Panc1 (cell line): ENCODE measurements at regions not wholly inside any gene's neighbourhood (a gene's known extent, or its start where the extent isn't known, plus 50 kb on each side); places are given as distances from the start of the nearest gene placed in this dataset.

ENCODE experiments used
- ATAC-seq: fragments of 200-7000 bp; cut with Tn5 transposase; 2 replicates; pipeline ENCODE4 v1.9.1; 2020; ENCODE audit warnings: mild to moderate bottlenecking, moderate library complexity
- BruUV-seq: library from RNA; stranded (reverse); fragments of 400-500 nt; replicated peaks from 2 replicates; lab custom pipeline; 2021; lab: Mats Ljungman, UMichigan
- CTCF ChIA-PET: fragments of 300-600 bp; sonication (Branson Sonifier 250); formaldehyde crosslinking; loops from one replicate; lab custom pipeline; 2022; ENCODE audit warnings: antibody characterized with exemption; lab: Charles Lee
- POLR2A ChIA-PET: fragments of 300-600 bp; sonication (Branson Sonifier 250); formaldehyde crosslinking; loops from one replicate; lab custom pipeline; 2022; ENCODE audit warnings: antibody characterized with exemption; lab: Charles Lee
- DNase-seq: peaks from one replicate; pipeline ENCODE4 v3.0.0-alpha.2; 2010; ENCODE audit warnings: low read depth, low spot score
- H3K27ac ChIP-seq: 2 replicates; pipeline ENCODE4 v1.5.1; 2011; ENCODE audit warnings: mild to moderate bottlenecking, low read length, inconsistent platforms
- H3K27me3 ChIP-seq: fragments of 200-500 bp; sonication (Bioruptor generic); 2 replicates; pipeline ENCODE4 v1.6.0; 2014; ENCODE audit warnings: low read length, inconsistent platforms; ENCODE audit not compliant: control insufficient read depth, insufficient read depth
- H3K36me3 ChIP-seq: fragments of 200-500 bp; sonication (Bioruptor generic); 2 replicates; pipeline ENCODE4 v1.5.1; 2014; ENCODE audit warnings: inconsistent platforms, mild to moderate bottlenecking, low read length, moderate library complexity; ENCODE audit not compliant: control insufficient read depth, insufficient read depth
- H3K4me1 ChIP-seq: 2 replicates; pipeline ENCODE4 v1.5.1; 2011; ENCODE audit warnings: inconsistent platforms, mild to moderate bottlenecking, low read length, moderate library complexity; ENCODE audit not compliant: control insufficient read depth, insufficient read depth
- H3K4me3 ChIP-seq, 2 experiments: 2 replicates each; pipeline ENCODE4 v1.5.1; 2011 to 2012; ENCODE audit warnings: low read depth in 2 of 2, low read length in 2 of 2, mild to moderate bottlenecking in 2 of 2, inconsistent platforms in 1 of 2, moderate library complexity in 1 of 2
- H3K9me3 ChIP-seq: fragments of 200-500 bp; sonication (Bioruptor generic); 2 replicates; pipeline ENCODE4 v1.5.1; 2014; ENCODE audit warnings: low read depth, mild to moderate bottlenecking, inconsistent platforms, low read length, moderate library complexity; ENCODE audit not compliant: control insufficient read depth, insufficient read depth
- CTCF ChIP-seq: fragments of 450-650 bp; IDR thresholded peaks from 2 replicates; pipeline ENCODE4 v1.5.1; 2017; ENCODE audit warnings: mild to moderate bottlenecking
- POLR2AphosphoS5 ChIP-seq: IDR thresholded peaks from 2 replicates; pipeline ENCODE4 v1.6.1; 2012; ENCODE audit warnings: mild to moderate bottlenecking, low read depth, low read length, moderate library complexity
- REST ChIP-seq, 2 experiments: IDR thresholded peaks; 2 replicates each; pipeline ENCODE4 v1.6.1; 2011 to 2012; ENCODE audit warnings: low read depth in 2 of 2, control low read depth in 1 of 2, low read length in 1 of 2, mild to moderate bottlenecking in 1 of 2, moderate library complexity in 1 of 2; ENCODE audit not compliant: insufficient read depth in 1 of 2
- SIN3A ChIP-seq: IDR thresholded peaks from 2 replicates; pipeline ENCODE4 v1.6.1; 2012; ENCODE audit warnings: low read depth, mild to moderate bottlenecking, low read length, moderate library complexity, borderline replicate concordance; ENCODE audit not compliant: insufficient read depth
- TCF7L2 ChIP-seq: IDR thresholded peaks from 2 replicates; pipeline ENCODE4 v1.6.1; 2011; ENCODE audit warnings: mild to moderate bottlenecking, low read depth, low read length, inconsistent platforms
- in situ Hi-C: cut with HindIII; loops from 2 replicates; pipeline ENCODE4 v1.10.0; 2016; ENCODE audit warnings: low sequenced_read_pairs, low pct_unique_long_range_greater_than_20kb
- intact Hi-C: fragments of 100-400 bp; cut with micrococcal nuclease; formaldehyde crosslinking; loops from one replicate; pipeline ENCODE4 v1.10.0; 2022; ENCODE audit not compliant: unreplicated experiment

GRCh38 chr6:74115674-74116073 lies 419.7 kb downstream of the CD109 start:
- Histone ChIP-seq H3K36me3 (no peaks in the 10 kb centered on the region), H3K27me3 (no peaks in the 10 kb centered on the region), H3K4me3 (no peak overlapping the region), H3K27ac (no peak overlapping the region), H3K4me1 (no peaks in the 10 kb centered on the region), H3K9me3 (no peaks in the 10 kb centered on the region)
- no peak for ATAC-seq
- BruUV-seq, result no TSS peak
- intact Hi-C loops (no loop called here), in situ Hi-C loops (no loop called here)
- no peak for TF ChIP-seq POLR2AphosphoS5
- TF ChIP-seq TCF7L2, result no peak
- no peak for TF ChIP-seq REST (IDR thresholded peaks at IDR 0.05; ENCODE audit: insufficient read depth in 1 of 2, low read depth in 2 of 2, low read length in 1 of 2)
- no peak for TF ChIP-seq SIN3A
- no peak for TF ChIP-seq CTCF
- CTCF ChIA-PET, result no interaction called here
- POLR2A ChIA-PET, result no interaction called here
- no peak for DNase-seq

- no peak overlapping the region for H3K4me3 ChIP-seq
- in situ Hi-C loops (no loop called here), intact Hi-C loops (no loop called here)
- H3K9me3 ChIP-seq, result no peaks in the 10 kb centered on the region
- H3K4me1 ChIP-seq, result no peaks in the 10 kb centered on the region
- ChIA-PET POLR2A (no interaction called here), CTCF (no interaction called here)
- DNase-seq (no peak), ATAC-seq (no peak)
- BruUV-seq, result no TSS peak
- no peak overlapping the region for H3K27ac ChIP-seq
- H3K36me3 ChIP-seq, result no peaks in the 10 kb centered on the region
- no peaks in the 10 kb centered on the region for H3K27me3 ChIP-seq
- TF ChIP-seq CTCF (no peak), TCF7L2 (no peak), POLR2AphosphoS5 (no peak), SIN3A (no peak), REST (IDR thresholded peaks at IDR 0.05; ENCODE audit: insufficient read depth in 1 of 2, low read depth in 2 of 2, low read length in 1 of 2) (no peak)
Measured at GRCh38 chr6:74114428-74114827, 418.4 kb downstream of the CD109 start.
